H9 (cell line): ENCODE measurements at regions not wholly inside any gene's neighbourhood (a gene's known extent, or its start where the extent isn't known, plus 50 kb on each side); places are given as distances from the start of the nearest gene placed in this dataset.

Experiments
- DNase-seq: peaks from one replicate; pipeline ENCODE4 v3.0.0-alpha.2; 2017
- H2AFZ ChIP-seq: one replicate; pipeline ENCODE4 v1.6.1; 2013; ENCODE audit warnings: mild to moderate bottlenecking, low read length, control low read depth, moderate library complexity
- H2AK5ac ChIP-seq: 2 replicates; pipeline ENCODE4 v1.6.1; 2013; ENCODE audit warnings: low read length, control low read depth, mixed read lengths; ENCODE audit not compliant: insufficient read length
- H2BK120ac ChIP-seq: one replicate; pipeline ENCODE4 v1.6.1; 2013; ENCODE audit warnings: low read depth, mild to moderate bottlenecking, low read length, control low read depth, inconsistent platforms; ENCODE audit not compliant: poor library complexity, severe bottlenecking
- H2BK12ac ChIP-seq: 2 replicates; pipeline ENCODE4 v1.6.1; 2013; ENCODE audit warnings: low read length, control low read depth, mixed read lengths, low read depth; ENCODE audit not compliant: insufficient read length
- H2BK15ac ChIP-seq: 2 replicates; pipeline ENCODE4 v1.6.1; 2013; ENCODE audit warnings: low read depth, low read length, control low read depth
- H2BK20ac ChIP-seq: one replicate; pipeline ENCODE4 v1.6.1; 2013; ENCODE audit warnings: low read depth, mild to moderate bottlenecking, low read length, control low read depth, inconsistent platforms; ENCODE audit not compliant: poor library complexity, severe bottlenecking
- H2BK5ac ChIP-seq: 2 replicates; pipeline ENCODE4 v1.6.1; 2013; ENCODE audit warnings: low read length, control low read depth, mixed read lengths; ENCODE audit not compliant: insufficient read length
- H3K14ac ChIP-seq: 2 replicates; pipeline ENCODE4 v1.6.1; 2013; ENCODE audit warnings: low read length, control low read depth; ENCODE audit not compliant: insufficient read depth
- H3K18ac ChIP-seq: 2 replicates; pipeline ENCODE4 v1.6.1; 2013; ENCODE audit warnings: low read depth, mild to moderate bottlenecking, mixed read lengths, low read length, control low read depth; ENCODE audit not compliant: insufficient read length
- H3K23ac ChIP-seq: 2 replicates; pipeline ENCODE4 v1.6.1; 2013; ENCODE audit warnings: low read length, control low read depth, mixed read lengths, low read depth; ENCODE audit not compliant: insufficient read length
- H3K23me2 ChIP-seq: 2 replicates; pipeline ENCODE4 v1.6.1; 2013; ENCODE audit warnings: low read depth, mild to moderate bottlenecking, mixed read lengths, low read length, control low read depth; ENCODE audit not compliant: insufficient read length, poor library complexity, severe bottlenecking
- H3K27ac ChIP-seq: 2 replicates; pipeline ENCODE4 v1.5.1; 2013; ENCODE audit warnings: low read length, control low read depth, mixed read lengths, low read depth; ENCODE audit not compliant: insufficient read length
- H3K27me3 ChIP-seq: 2 replicates; pipeline ENCODE4 v1.6.1; 2013; ENCODE audit warnings: low read length, control low read depth, inconsistent platforms; ENCODE audit not compliant: insufficient read depth
- H3K4ac ChIP-seq: 2 replicates; pipeline ENCODE4 v1.6.1; 2013; ENCODE audit warnings: low read depth, mild to moderate bottlenecking, control low read depth, inconsistent platforms, low read length, moderate library complexity
- H3K4me1 ChIP-seq: 2 replicates; pipeline ENCODE4 v1.6.1; 2013; ENCODE audit warnings: low read length, control low read depth, inconsistent platforms; ENCODE audit not compliant: insufficient read depth
- H3K4me2 ChIP-seq: 2 replicates; pipeline ENCODE4 v1.6.1; 2013; ENCODE audit warnings: low read length, control low read depth, mixed read lengths; ENCODE audit not compliant: insufficient read length, insufficient read depth
- H3K56ac ChIP-seq: 2 replicates; pipeline ENCODE4 v1.6.1; 2013; ENCODE audit warnings: low read depth, mild to moderate bottlenecking, mixed read lengths, low read length, control low read depth; ENCODE audit not compliant: insufficient read length
- H3K79me1 ChIP-seq: 2 replicates; pipeline ENCODE4 v1.6.1; 2013; ENCODE audit warnings: low read depth, mild to moderate bottlenecking, moderate library complexity, low read length, control low read depth, inconsistent platforms; ENCODE audit not compliant: insufficient read depth, poor library complexity, severe bottlenecking
- H3K79me2 ChIP-seq: 2 replicates; pipeline ENCODE4 v1.6.1; 2013; ENCODE audit warnings: low read length, control low read depth, inconsistent platforms; ENCODE audit not compliant: insufficient read depth
- H3K9ac ChIP-seq: 2 replicates; pipeline ENCODE4 v1.6.1; 2013; ENCODE audit warnings: low read length, control low read depth, mixed read lengths; ENCODE audit not compliant: insufficient read length; ENCODE audit errors: extremely low read depth
- H3K9me3 ChIP-seq: one replicate; pipeline ENCODE4 v1.6.1; 2013; ENCODE audit warnings: low read depth, low read length, inconsistent platforms; ENCODE audit not compliant: control insufficient read depth
- H3T11ph ChIP-seq: one replicate; pipeline ENCODE4 v1.6.1; 2013; ENCODE audit warnings: mild to moderate bottlenecking, low read length, control low read depth, inconsistent platforms
- H4K20me1 ChIP-seq: one replicate; pipeline ENCODE4 v1.6.1; 2013; ENCODE audit not compliant: control insufficient read depth, insufficient read length, insufficient read depth
- H4K5ac ChIP-seq: 2 replicates; pipeline ENCODE4 v1.6.1; 2013; ENCODE audit warnings: low read depth, mild to moderate bottlenecking, mixed read lengths, low read length, control low read depth; ENCODE audit not compliant: insufficient read length
- H4K8ac ChIP-seq: replicated peaks from 2 replicates; pipeline ENCODE4 v1.6.1; 2013; ENCODE audit warnings: low read length, control low read depth, mixed read lengths, low read depth; ENCODE audit not compliant: insufficient read length
- H4K91ac ChIP-seq: 2 replicates; pipeline ENCODE4 v1.6.1; 2013; ENCODE audit warnings: low read depth, mild to moderate bottlenecking, moderate library complexity, mixed read lengths, low read length, control low read depth; ENCODE audit not compliant: insufficient read length
- H3K27ac Mint-ChIP-seq, 3 experiments: 2 replicates in 2 of 3; 3 replicates in 1 of 3; pipeline ENCODE4 v1.8.0; 2020 to 2021; ENCODE audit warnings: mixed read lengths in 3 of 3, mild to moderate bottlenecking in 1 of 3, moderate library complexity in 1 of 3
- H3K27me3 Mint-ChIP-seq: 2 replicates; pipeline ENCODE4 v1.8.0; 2021; ENCODE audit warnings: low read depth, mild to moderate bottlenecking, moderate library complexity, mixed read lengths
- H3K36me3 Mint-ChIP-seq, 3 experiments: 2 replicates in 2 of 3; 3 replicates in 1 of 3; pipeline ENCODE4 v1.8.0; 2020 to 2021; ENCODE audit warnings: low read depth in 3 of 3, mixed read lengths in 3 of 3; ENCODE audit not compliant: insufficient read depth in 1 of 3
- H3K4me1 Mint-ChIP-seq, 2 experiments: 2 replicates each; pipeline ENCODE4 v1.8.0; 2020; ENCODE audit warnings: mixed read lengths in 2 of 2
- H3K4me3 Mint-ChIP-seq, 2 experiments: 2 replicates in 1 of 2; 3 replicates in 1 of 2; pipeline ENCODE4 v1.8.0; 2020 to 2021; ENCODE audit warnings: mild to moderate bottlenecking in 2 of 2, mixed read lengths in 2 of 2, moderate library complexity in 1 of 2
- H3K9me3 Mint-ChIP-seq, 2 experiments: 2 replicates in 1 of 2; 3 replicates in 1 of 2; pipeline ENCODE4 v1.8.0; 2020; ENCODE audit warnings: mild to moderate bottlenecking in 2 of 2, mixed read lengths in 2 of 2, moderate library complexity in 1 of 2
- CTCF ChIP-seq: fragments of 200-600 bp; sonication (generic); conservative IDR thresholded peaks from 3 replicates; pipeline ENCODE4 v1.8.0; 2021; ENCODE audit warnings: antibody characterized with exemption, mild to moderate bottlenecking
- WGBS: extraction: QIAGEN DNeasy Blood & Tissue Kit; methylation state at CpG from one replicate; pipeline ENCODE4 v1.1.7; 2013; ENCODE audit warnings: missing lambda C conversion rate, low lambda C conversion rate, mixed read lengths; ENCODE audit not compliant: insufficient read length; ENCODE audit errors: extremely low coverage; 5-methylcytosine and 5-hydroxymethylcytosine counted together

- H3K9me3 ChIP-seq: no peaks in the 10 kb centered on the region
Observed at GRCh38 chr9:129373361-129373760, 195.3 kb upstream of the IER5L start.

More at GRCh38 chr9:129373361-129373760, 195.3 kb upstream of the IER5L start:
- Histone ChIP-seq H3K27me3 (no peaks in the 10 kb centered on the region), H3K56ac (no peak overlapping the region), H2BK12ac (no peak overlapping the region), H3K9ac (no peak overlapping the region), H3K79me1 (no peaks in the 10 kb centered on the region), H3K79me2 (no peaks in the 10 kb centered on the region), H2BK120ac (no peak overlapping the region), H2BK5ac (no peak overlapping the region), H3K23ac (no peak overlapping the region), H3K4ac (no peak overlapping the region), H2AK5ac (no peak overlapping the region), H2BK15ac (no peak overlapping the region), H3K4me2 (no peak overlapping the region), H4K5ac (no peak overlapping the region), H2AFZ (no peak overlapping the region), H3K18ac (no peak overlapping the region), H4K20me1 (no peaks in the 10 kb centered on the region), H3T11ph (no peak overlapping the region), H3K4me1 (no peaks in the 10 kb centered on the region), H4K91ac (no peak overlapping the region), H3K23me2 (no peaks in the 10 kb centered on the region), H3K27ac (no peak overlapping the region), H4K8ac (no peak overlapping the region), H2BK20ac (no peak overlapping the region), H3K14ac (no peak overlapping the region)
- WGBS: no CpG with 5 or more reads among the region's 9 CpGs
- TF ChIP-seq CTCF: no peak
- Mint-ChIP-seq H3K4me3 (no peak overlapping the region), H3K27me3 (peaks cover 19% of the 10 kb centered on the region), H3K4me1 (peaks cover 5 to 8% of the 10 kb centered on the region in 2 experiments; a peak in 3 of 4 replicates), H3K36me3 (peaks cover 0 to 21% (median 2%) of the 10 kb centered on the region in 3 experiments; a peak in 5 of 7 replicates), H3K9me3 (peaks cover 22 to 30% of the 10 kb centered on the region in 2 experiments), H3K27ac (no peak overlapping the region)
- DNase-seq: no peak
